ENCODE measurements at regions not wholly inside any gene's neighbourhood (a gene's known extent, or its start where the extent isn't known, plus 50 kb on each side); places are given as distances from the start of the nearest gene placed in this dataset.
"Not testable (repeated sequence)": the region's sequence is repeated elsewhere in the genome, so short reads cannot be mapped to it uniquely, and the experiment has no call there.

DNA sequence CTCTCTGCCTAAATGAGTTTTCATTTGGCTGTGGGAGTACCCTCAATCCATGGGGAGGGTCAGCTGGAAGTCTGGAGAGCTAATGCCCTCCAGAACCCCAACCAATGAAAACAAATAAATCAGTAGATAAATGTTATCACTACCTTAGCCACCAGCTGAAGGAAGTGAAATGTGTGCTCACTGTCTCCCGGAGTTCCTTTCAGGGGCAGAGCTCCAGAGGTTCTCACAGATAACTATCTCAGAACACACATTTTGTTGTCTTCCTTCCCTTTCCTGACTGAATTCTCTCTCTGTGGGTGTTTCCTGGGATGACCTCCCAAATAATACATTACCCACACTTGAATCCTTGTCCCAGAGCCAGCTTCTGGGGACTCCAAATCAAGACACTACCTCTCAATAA is 779.6 kb downstream of the DIAPH3 start:
- DNase-seq: no peak

DNA sequence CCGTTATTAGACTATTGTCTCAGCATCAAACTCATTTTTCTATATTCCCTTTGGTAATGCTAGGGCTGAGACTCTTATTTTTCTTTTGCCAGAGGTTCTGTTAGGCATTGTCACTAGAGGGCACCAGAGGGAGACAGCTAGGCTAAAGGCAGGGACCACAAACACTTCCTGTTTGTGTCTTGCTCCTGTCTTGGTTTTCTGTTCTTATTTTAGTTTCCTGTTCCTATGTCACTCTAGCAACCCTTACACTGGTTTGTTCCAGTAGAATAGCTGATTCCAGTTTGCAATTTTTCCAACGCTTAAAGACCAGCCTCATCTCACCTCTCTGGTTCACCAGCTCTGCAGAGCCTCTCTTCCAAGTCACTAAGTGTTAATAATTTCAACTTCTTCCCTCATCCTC is 772.0 kb downstream of the DIAPH3 start:
- peak; percentile 22 to 32 for DNase-seq

DNA sequence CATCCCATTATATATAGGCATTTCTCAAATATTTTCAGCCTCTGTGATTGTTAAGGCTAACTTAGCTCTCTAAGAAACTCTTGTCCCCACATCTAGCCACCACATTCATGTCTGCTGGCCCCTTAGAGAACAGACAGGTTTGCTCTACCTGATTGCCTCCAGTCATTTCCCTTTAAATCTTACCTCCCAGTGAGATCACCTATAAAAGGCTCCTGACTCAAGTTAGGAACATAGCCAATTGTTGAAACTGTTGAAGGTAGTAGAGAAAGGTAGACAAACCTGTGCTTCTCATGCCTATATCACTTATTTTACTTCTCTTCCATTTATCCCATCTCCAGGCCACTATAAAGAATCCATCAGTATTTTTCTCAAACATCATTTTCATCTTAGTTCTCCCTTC is 771.4 kb downstream of the DIAPH3 start:
- DNase-seq: no peak

DNA sequence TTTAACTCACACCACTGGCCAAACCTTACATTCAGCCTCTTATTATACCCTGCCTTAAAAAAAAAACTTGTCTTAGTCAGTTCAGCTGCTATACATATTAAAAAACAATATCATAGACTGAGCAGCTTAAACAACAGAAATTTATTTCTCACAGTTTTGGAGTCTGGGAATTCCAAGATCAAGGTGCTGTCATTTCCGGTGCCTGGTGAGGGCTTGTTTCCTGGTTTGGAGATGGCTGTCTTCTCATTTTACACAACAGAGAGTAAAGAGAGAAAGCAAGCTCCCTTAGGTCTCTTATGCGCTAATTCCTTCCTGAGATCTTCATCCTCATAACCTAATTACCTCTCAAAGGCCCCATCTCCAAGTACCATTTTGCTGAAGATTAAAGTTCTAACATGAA is 769.2 kb downstream of the DIAPH3 start:
- DNase-seq: no peak

DNA sequence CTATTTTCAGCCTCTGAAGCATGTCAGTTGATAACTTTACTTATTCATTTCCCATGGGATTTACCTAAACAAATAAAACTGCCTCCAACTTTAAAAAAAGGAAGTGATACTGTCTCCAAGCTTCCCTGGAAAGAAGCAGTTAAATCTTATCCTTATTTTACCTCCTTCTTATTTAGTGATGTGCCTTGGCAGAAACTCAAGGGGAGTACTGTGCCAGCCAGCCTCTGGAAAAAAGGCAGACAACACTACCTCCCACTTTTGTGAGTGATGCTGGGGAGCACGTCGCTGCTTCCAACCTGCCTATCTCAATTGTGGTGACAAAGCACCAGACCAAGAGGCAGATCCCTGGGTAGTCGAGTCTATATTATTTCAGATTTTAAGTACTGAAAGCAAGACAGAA is 765.6 kb downstream of the DIAPH3 start:
- no peak for DNase-seq

DNA sequence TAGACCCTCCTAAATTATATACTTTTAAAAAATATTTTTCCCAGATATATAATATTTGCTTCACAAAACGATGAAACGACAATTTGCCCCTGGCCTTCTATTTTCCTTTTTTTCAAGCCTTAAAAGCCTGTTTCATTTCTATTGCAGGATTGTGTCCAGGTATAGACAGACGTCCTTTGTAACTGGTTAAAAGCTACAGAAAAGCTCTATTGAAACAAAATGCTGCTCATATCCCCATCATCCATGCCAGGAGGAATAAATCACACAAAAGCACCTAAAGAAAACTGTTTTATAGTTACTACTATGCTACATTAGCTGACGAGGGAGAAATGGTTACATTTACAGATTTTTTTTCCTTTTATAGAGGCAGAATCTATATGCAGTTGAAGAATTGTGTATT is 765.1 kb downstream of the DIAPH3 start:
- DNase-seq: no peak

DNA sequence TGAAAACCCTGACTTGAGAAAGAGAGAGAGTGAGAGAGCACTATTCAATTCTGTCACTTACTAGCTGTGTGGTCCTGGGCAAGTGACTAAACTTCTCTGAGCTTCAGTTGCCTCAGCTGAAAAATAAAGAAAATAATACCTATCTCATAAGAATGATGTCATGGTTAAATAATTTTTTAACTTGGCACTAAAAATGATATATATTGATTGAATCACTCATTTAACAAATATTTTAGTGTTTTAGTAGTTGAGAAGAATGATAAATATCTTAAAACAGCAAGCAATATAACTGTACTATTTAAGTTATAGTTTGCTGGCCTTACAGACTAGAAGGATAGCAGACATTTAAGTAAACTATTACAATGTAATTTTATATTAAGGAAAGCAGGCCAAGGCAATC is 764.2 kb downstream of the DIAPH3 start:
- DNase-seq: no peak

DNA sequence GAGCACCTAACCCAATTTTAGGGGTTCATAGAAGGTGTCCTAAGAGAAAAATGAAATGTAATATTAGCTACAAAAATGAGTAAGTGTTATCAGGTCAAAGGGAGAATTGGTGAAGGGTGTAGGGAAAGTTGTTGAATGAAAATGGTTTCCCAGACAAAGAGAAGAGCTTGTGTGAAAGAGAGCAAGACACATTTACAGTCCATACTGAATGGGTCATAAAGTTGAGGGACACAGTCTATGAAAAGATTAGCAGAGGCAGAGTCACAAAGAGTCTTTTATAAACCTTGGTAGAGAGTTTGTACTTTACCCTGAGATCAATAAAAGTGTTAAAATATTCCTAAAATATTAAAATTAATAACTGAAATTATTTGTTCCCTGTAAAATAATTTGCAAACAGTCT is 759.4 kb downstream of the DIAPH3 start:
- no peak for DNase-seq

DNA sequence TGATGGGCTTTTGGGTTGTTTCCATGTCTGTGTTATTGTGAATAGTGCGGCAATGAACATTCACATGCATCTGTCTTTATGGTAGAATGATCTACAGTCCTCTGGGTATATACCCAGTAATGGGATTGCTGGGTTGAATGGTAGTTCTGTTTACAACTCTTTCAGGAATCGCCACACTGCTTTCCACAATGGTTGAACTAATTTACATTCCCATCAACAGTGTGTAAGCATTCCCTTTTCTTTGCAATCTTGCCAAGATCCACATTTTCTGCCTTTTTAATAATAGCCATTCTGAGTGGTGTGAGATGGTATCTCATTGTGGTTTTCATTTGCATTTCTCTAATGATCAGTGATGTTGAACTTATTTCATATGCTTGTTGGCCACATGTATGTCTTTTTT is 756.5 kb downstream of the DIAPH3 start:
- DNase-seq: not testable (repeated sequence)

DNA sequence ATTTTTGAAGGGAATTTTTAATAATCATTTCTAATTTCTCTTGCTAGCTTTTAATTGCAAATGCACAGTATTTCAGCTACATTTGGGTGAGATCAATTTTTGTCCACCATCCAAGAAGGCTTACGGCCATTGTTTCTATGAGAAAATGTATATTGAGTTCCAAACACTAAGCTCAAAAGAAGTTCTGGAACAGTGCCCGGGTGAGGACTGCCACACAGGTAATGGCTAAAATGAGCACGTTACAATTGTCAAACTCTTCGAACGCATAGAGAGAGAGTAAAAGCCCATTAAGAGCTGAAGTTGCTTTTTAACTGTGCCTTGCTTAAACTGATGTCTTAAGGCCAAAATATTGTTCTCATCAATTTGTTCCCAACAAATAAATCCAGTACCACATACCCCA is 755.0 kb downstream of the DIAPH3 start:
- DNase-seq: no peak

DNA sequence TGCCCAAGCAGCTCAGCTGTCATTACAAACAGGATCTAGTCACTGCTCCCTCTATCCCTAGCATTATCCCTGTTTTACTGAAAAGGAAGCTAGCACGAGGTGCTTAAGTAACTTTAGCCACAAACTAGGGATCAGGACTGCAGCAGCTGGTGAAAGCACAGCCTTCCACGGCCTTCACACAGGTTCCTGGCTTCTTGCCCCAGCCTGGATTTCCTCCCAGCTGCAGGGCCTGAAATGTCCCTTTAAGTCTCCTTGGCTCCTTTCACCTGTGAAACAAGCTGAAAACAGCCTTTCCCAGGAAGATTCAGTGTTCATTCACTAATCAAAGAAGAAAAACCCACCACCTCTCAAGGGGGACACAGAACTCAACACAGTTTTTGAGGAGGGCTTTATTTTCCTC is 754.5 kb downstream of the DIAPH3 start:
- DNase-seq: no peak

DNA sequence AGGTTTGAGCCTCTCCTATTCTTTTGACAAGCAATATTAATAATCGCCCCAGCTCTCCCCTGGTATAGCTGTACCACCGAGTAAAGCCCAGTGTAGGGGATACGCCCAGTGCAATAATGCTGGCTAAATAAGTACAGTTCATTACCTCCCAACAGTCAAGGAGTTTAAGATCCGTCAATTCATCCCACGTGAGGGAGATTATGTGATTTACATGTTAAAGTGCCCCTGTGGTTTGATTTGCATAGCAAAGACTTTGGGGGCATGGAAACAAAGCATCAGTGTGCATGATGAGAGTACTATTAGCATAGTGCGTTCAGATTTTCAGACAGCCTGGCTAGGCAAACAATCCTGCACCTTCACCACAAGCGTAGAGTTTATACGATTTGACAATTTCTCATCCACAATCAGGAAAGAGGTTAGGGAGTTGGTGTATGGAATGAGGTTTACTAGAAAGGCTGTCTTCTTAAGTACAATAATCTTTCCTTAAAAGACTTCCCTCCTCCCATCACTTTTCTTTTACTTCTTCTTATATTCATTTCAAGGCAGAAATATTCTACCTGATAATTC is 754.0 kb downstream of the DIAPH3 start:
- no peak for DNase-seq

DNA sequence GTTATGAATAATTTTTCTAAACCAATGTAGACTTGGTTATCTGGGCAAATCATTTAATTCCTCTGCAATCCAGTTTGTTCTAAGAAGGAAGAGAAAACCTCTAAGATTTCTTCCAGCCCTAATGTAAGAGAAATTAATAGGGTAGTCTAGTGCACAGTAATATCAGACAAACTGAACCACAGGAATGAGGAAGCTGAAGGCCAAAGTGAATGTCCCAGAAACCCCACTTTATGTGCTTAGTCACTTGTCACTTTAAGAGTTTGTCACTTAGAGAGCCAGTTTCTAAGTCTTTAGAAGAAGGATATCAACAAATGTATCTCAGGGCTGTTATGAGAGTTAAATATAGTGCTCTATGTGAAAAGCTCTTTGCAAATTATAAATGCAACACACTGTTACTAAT is 750.6 kb downstream of the DIAPH3 start:
- no peak for DNase-seq

DNA sequence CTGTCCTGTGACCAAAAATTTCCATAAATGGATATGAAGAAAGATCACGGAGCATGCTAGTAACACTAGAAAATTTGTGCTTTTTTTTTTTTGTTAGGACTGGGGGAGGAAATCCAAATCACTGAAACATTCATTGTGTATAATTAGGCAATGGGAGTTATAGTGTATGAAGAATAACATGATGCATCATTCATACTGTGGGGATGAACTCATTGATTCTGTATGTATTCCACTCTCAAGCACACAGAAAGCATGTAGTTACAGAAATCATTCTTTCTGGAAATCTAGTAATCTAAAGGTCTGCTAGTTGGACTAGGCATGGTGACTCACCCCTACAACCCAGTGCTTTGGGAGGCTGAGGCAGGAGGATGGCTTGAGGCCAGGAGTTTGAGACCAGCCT is 749.7 kb downstream of the DIAPH3 start:
- no peak for DNase-seq

DNA sequence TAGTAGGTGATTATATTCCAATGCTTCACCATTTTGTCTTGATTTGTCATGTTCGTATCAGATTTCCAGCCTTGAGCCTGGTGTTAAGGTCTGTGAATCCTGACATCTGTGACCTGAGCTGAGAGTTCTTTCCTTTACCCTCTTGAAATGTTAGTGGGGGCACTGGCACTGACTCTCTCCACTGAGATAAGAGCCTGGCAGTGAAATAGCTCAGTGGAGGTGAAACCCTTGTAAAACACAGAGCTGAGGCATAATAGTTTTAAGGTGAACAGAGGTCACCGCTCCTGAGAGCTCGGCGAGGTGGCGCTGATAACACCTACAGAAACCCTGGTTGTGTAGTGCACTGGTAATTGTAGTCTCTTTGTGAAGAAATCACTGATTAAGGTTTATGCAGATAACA is 748.2 kb downstream of the DIAPH3 start:
- DNase-seq: no peak

DNA sequence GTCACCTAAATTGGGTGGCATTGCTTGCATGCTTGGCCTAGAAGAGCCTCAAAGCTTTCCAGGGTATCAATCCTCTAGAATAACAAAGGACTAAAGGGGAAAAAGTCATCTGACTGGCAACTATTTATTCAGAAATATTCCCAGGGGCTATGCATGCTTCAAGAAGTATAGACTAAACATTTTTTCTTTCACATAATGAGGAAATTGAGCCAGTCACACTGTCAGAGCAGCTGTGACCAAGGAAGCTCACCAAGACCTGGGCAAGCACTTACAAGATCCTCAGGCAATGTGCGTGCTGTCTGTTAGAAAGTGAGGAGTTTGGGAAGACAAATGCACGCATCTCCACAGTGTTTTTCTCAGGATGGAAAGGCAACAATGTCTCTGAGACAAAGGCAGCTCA is 747.2 kb downstream of the DIAPH3 start:
- no peak for DNase-seq

DNA sequence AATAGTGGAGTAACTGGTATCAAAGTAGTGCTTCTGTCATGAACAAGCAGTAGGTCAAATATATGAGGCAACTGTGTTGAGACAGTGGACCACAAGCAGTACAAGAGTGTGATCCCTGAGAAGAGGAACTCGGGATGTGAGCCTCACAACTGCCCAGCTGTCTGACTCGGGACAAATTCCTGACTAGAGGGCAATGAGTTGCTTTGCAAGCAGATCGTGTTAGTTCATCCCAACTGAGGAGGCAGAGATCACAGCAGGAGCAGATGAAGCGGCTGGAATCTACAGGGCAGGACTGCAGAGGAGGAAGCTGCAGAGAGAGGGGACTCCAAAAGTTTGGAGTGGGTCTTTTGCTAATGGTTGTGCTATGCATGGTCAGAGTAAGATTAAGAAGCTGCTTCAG is 741.1 kb downstream of the DIAPH3 start:
- DNase-seq: no peak

DNA sequence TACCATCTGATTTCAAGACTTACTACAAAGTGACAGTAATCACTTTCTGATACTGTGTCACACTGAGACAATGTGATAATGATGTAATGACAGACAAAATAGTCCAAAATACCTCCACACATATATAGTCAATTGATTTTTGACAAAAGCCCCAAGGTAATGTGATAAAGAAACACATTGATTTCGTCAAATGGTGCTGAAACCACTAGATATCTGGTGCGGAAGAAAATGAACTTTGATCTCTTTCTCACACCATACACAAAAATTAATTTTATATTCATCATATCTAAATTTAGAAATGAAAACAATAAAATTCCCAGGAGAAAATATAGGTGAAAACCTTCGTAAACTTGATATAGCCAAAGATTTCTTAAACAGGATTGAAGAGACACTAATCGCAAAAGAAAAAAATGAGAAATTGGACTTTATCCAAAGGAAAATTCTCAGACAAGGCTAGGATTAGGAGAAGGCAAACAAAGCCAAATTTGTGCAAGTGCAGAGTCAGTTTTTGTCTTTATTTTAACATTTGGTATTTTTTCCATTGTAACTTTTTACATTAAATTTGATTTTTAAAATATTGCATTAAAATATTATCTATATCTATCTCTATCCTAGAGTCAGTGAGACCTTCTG is 739.9 kb downstream of the DIAPH3 start:
- DNase-seq: no peak

DNA sequence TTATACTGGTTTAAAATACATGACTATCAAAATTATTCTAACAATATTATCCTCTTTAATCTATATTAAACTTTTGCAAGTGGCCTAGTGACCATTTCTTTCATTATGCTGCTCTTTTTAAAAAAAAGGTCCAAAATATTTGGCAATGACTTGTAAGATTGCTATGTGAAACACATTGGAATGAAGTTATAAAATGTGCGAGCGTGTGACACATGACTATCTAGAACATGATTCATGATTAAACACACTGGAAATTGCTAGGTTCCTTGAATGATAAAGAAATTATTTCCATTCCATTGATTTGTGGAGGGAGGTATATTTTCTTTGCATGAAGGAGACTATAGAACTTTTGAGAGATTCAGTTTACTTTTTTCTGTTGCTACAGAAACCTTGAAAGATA is 739.1 kb downstream of the DIAPH3 start:
- DNase-seq: no peak

DNA sequence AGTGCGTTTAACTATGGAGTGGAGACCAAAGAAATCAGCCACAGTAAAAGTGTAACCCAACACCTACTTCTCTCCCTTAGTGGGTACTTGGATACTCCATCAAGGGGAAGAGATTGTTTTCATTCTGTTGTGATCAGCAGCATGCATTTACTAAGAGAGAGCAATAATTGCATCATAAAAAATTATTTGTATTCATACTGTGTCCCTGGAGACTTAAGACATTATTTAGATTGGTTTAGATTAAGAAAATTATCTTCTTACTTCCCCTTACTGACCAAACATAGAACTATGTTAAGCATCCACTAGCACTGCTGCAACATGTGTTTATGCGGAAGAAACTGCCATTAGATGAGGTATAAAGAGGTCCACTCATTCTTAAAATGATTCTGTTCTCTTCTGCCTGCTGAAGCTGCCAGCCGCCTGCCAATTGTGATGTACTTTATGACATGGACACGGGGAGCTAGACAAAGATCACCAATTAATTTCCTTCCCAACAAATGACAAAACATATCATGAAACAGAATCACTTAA is 738.5 kb downstream of the DIAPH3 start:
- no peak for DNase-seq

DNA sequence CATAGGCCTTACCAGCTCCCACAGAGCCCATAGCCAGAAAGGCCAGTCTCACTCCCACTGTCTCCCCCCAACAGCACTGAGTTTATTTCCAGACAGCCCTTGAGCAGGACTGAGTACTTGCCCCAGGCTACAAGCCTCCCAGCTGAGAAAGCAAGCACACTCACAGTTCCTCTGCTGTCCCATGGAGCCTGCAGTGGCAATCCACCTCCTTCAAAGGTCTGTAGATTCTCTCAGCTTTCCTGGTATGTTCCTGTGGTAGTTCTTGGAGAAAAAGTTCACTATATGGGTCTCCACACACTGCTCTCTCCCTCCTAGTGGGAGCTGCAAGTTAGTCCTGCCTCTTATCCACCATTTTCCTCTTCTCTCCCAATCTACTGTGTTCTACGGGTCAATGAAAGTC is 728.7 kb downstream of the DIAPH3 start:
- no peak for DNase-seq

DNA sequence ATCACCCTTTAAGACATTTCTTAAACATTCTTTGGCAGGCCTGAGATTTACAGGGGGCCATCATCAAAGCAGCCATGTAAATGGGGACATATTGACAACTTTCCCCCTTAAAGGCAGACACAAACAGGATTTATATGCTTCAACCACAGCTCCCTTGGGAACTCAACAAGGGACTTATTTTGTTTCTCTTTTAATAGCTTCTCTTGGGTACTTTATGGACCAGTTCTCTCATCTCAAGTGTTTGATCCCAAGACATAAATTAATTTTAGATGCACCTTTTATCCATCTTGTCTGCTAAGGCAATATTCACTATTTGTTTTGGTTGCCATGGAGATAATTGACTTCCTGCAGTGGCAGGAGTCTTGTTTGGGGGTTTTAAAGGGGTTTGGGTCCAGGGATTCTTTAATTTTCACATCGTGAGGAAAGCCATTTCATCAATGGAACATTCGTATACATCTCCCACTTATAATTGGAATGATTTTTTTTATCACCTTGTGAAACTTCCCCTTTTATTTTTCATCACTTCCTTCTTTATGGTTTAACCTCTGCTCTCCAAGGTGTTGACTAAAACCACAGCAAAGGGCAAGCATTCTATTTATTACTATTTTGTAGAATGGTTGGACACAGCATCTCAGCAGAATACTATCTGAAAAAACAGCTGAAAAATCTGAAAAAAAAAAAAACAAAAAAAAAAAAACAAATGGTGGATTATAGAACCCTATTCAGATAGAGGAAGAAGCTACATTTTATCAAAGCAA is 726.0 kb downstream of the DIAPH3 start:
- DNase-seq: peak in 1 of 2 experiments; percentile 21

DNA sequence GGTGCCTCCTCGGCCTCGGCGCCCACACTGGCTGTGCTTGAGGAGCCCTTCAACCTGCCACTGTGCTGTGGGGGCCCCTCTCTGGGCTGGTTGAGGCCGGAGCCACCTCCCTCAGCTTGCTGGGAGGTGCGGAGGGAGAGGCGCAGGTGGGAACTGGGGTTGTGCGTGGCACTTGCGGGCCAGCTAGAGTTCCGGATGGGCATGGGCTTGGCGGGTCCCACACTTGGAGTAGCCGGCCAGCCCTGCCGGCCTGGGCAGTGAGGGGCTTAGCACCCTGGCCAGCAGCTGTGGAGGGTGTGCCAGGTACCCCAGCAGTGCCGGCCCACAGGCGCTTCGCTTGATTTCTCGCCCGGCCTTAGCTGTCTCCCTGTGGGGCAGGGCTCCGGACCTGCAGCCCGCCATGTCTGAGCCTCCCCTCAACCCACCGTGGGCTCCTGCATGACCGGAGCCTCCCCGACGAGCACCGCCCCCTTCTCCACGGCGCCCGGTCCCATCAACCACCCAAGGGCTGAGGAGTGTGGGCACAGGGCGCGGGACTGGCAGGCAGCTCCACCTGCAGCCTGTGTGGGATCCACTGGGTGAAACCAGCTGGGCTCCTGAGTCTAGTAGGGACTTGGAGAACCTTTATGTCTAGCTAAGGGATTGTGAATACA is 723.8 kb downstream of the DIAPH3 start:
- DNase-seq: no peak

DNA sequence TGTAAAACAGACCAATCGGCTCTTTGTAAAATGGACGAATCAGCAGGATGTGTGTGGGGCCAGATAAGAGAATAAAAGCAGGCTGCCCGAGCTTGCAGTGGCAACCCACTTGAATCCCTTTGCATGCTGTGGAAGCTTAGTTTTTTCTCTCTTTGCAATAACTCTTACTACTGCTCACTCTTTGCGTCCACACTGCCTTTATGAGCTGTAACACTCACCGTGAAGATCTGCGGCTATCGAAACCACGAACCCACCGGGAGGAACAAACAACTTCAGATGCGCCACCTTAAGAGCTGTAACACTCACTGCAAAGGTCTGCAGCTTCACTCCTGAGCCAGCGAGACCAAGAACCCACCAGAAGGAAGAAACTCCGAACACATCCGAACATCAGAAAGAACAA is 722.7 kb downstream of the DIAPH3 start:
- not testable (repeated sequence) for DNase-seq

All from NCI-H1930 (cell line).